ENCODE measurements at regions not wholly inside any gene's neighbourhood (a gene's known extent, or its start where the extent isn't known, plus 50 kb on each side); places are given as distances from the start of the nearest gene placed in this dataset.

GRCh38 chr15:79373113-79373512 lies 59.0 kb upstream of the MINAR1 start:
- DNase-seq (ENCODE audit: low read depth) = no peak

GRCh38 chr15:79373728-79374127 lies 58.4 kb upstream of the MINAR1 start:
- DNase-seq (ENCODE audit: low read depth) = no peak

GRCh38 chr15:79376383-79376782 lies 55.8 kb upstream of the MINAR1 start:
- DNase-seq (ENCODE audit: low read depth) = no peak

GRCh38 chr15:79378394-79379109 lies 53.6 kb upstream of the MINAR1 start:
- peak; percentile 19 for DNase-seq (ENCODE audit: low read depth)

- DNase-seq (ENCODE audit: low read depth) = peak; percentile 73
Observed at GRCh38 chr15:79380755-79381497, 51.2 kb upstream of the MINAR1 start.

GRCh38 chr15:79381593-79381992 lies 50.5 kb upstream of the MINAR1 start:
- no peak for DNase-seq (ENCODE audit: low read depth)
